ENCODE measurements at regions not wholly inside any gene's neighbourhood (a gene's known extent, or its start where the extent isn't known, plus 50 kb on each side); places are given as distances from the start of the nearest gene placed in this dataset.

DNA sequence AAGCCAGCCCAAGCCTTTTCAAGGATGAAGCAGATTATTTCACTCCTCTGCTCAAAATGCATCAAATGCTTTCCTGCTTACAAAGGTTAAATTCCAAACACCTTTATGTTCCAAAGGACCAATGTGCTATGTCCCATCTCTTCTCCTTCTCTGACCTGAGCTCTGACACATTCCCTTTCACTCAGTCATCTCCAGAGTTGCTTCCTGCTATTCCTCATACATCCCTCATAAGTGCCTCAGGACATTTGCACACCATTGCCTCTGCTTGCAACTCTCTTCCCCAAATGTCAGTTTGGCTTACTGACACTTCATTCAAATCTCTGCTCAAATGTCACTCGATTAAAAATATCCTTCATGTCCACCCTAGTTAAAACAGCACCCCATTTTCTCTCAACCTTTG, 53.3 kb upstream of the BMAL1 start:
- dilution Hi-C loops (cut with HindIII; ENCODE audit: low sequenced_read_pairs, unreplicated experiment) = no loop called here
- Histone ChIP-seq H3K9me1 (ENCODE audit: insufficient read depth, low read length) (peaks cover 22% of the 10 kb centered on the region), H2BK120ac (ENCODE audit: low read depth, low read length) (0 out of 2 replicates have a peak overlapping the region, but pooled peaks have one; percentile 44), H3K23ac (ENCODE audit: low read depth, low read length) (no peak overlapping the region), H3K4me3 (ENCODE audit: insufficient read depth, low read depth, low read length) (no peak overlapping the region), H2BK20ac (ENCODE audit: low read depth, low read length) (no peak overlapping the region), H4K5ac (ENCODE audit: low read depth, low read length) (no peak overlapping the region), H4K8ac (ENCODE audit: low read depth in 2 of 2, low read length in 2 of 2) (no peak overlapping the region), H3K56ac (ENCODE audit: extremely low read depth, insufficient read depth, low read length) (no peak overlapping the region), H3K4me1 (ENCODE audit: control insufficient read depth, insufficient read depth, low read length) (peaks cover 16% of the 10 kb centered on the region), H3K36me3 (ENCODE audit: control insufficient read depth, insufficient read depth, low read length) (no peaks in the 10 kb centered on the region), H2AK5ac (ENCODE audit: low read depth, low read length) (no peak overlapping the region), H3K18ac (ENCODE audit: low read depth, low read length) (no peak overlapping the region), H3K9ac (ENCODE audit: low read depth, low read length) (no peak overlapping the region), H3K27ac (ENCODE audit: insufficient read depth, low read length) (no peak overlapping the region), H3K9me3 (ENCODE audit: control insufficient read depth, insufficient read depth, low read length) (no peaks in the 10 kb centered on the region), H3K79me1 (ENCODE audit: low read depth in 1 of 2, low read length in 2 of 2) (no peaks in the 10 kb centered on the region), H2AFZ (replicated peaks; ENCODE audit: low read length, poor library complexity) (no peak overlapping the region), H4K91ac (ENCODE audit: insufficient read depth, low read depth, low read length) (no peak overlapping the region), H3K4me2 (ENCODE audit: low read depth, low read length) (no peak overlapping the region), H3K27me3 (ENCODE audit: control insufficient read depth, insufficient read depth, low read length) (no peaks in the 10 kb centered on the region), H3K4ac (ENCODE audit: low read depth, low read length) (no peak overlapping the region), H2AK9ac (replicated peaks; ENCODE audit: low read depth, low read length, poor library complexity) (no peak overlapping the region), H2BK5ac (ENCODE audit: low read depth, low read length, poor library complexity, severe bottlenecking) (no peak overlapping the region), H2BK15ac (ENCODE audit: low read depth, low read length) (no peak overlapping the region), H4K20me1 (ENCODE audit: insufficient read depth, low read length) (no peaks in the 10 kb centered on the region), H3K14ac (replicated peaks; ENCODE audit: low read depth, low read length) (0 out of 2 replicates have a peak overlapping the region, but pooled peaks have one; percentile 35)
- no TSS peak for BruUV-seq (replicated peaks)
- in situ Hi-C loops (cut with MboI; ENCODE audit: low sequenced_read_pairs) = loop anchor here (5.0 kb wide), 1 partner anchor 48 kb away; no protein-coding TSS in a partner anchor
- ChIA-PET CTCF (no interaction called here), POLR2A (ENCODE audit: unreplicated experiment) (no interaction called here)
- no CpG with 5 or more reads among the region's 1 CpG for WGBS, 2 experiments (ENCODE audit: extremely low coverage in 2 of 2, insufficient read length in 1 of 2)
- no peak for DNase-seq
- intact Hi-C loops (cut with micrococcal nuclease) = no loop called here
- no peak for ATAC-seq (ENCODE audit: low read depth)
- TF ChIP-seq POLR2A (IDR thresholded peaks at IDR 0.05; ENCODE audit: low read depth, low read length) (no peak), CEBPB (IDR thresholded peaks at IDR 0.05; ENCODE audit: low read depth, low read length) (no peak), FOS (IDR thresholded peaks at IDR 0.05; ENCODE audit: low read depth, low read length) (no peak), BHLHE40 (IDR thresholded peaks at IDR 0.05; ENCODE audit: low read depth, low read length) (no peak), MXI1 (IDR thresholded peaks at IDR 0.05; ENCODE audit: borderline replicate concordance, low read depth, low read length) (no peak), SMC3 (IDR thresholded peaks at IDR 0.05; ENCODE audit: low read depth, low read length) (no peak), CHD1 (IDR thresholded peaks at IDR 0.05; ENCODE audit: low read depth, low read length) (no peak), MAZ (IDR thresholded peaks at IDR 0.05; ENCODE audit: borderline replicate concordance, low read depth, low read length) (no peak), RFX5 (IDR thresholded peaks at IDR 0.05; ENCODE audit: low read depth, low read length) (no peak)
- TF ChIP-seq, protein P1, sequence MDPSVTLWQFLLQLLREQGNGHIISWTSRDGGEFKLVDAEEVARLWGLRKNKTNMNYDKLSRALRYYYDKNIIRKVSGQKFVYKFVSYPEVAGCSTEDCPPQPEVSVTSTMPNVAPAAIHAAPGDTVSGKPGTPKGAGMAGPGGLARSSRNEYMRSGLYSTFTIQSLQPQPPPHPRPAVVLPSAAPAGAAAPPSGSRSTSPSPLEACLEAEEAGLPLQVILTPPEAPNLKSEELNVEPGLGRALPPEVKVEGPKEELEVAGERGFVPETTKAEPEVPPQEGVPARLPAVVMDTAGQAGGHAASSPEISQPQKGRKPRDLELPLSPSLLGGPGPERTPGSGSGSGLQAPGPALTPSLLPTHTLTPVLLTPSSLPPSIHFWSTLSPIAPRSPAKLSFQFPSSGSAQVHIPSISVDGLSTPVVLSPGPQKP (IDR thresholded peaks at IDR 0.05; ENCODE audit: borderline replicate concordance, low read depth, low read length) = no peak
- TF ChIP-seq, protein P2, sequence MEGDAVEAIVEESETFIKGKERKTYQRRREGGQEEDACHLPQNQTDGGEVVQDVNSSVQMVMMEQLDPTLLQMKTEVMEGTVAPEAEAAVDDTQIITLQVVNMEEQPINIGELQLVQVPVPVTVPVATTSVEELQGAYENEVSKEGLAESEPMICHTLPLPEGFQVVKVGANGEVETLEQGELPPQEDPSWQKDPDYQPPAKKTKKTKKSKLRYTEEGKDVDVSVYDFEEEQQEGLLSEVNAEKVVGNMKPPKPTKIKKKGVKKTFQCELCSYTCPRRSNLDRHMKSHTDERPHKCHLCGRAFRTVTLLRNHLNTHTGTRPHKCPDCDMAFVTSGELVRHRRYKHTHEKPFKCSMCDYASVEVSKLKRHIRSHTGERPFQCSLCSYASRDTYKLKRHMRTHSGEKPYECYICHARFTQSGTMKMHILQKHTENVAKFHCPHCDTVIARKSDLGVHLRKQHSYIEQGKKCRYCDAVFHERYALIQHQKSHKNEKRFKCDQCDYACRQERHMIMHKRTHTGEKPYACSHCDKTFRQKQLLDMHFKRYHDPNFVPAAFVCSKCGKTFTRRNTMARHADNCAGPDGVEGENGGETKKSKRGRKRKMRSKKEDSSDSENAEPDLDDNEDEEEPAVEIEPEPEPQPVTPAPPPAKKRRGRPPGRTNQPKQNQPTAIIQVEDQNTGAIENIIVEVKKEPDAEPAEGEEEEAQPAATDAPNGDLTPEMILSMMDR (conservative IDR thresholded peaks at IDR 0.05; ENCODE audit: low read depth, low read length) = no peak

Data from IMR-90 (cell line).